NB4 (cell line): ENCODE measurements at regions not wholly inside any gene's neighbourhood (a gene's known extent, or its start where the extent isn't known, plus 50 kb on each side); places are given as distances from the start of the nearest gene placed in this dataset.

Experiments used
- MYC ChIP-seq: IDR thresholded peaks from 2 replicates; pipeline ENCODE4 v1.6.1; 2011; ENCODE audit warnings: low read depth, low read length
- POLR2A ChIP-seq: IDR thresholded peaks from 2 replicates; pipeline ENCODE4 v1.6.1; 2011; ENCODE audit warnings: mild to moderate bottlenecking; ENCODE audit not compliant: insufficient read length; ENCODE audit errors: extremely low read depth
- TF ChIP-seq, protein P1 (sequence below): IDR thresholded peaks from one replicate; pipeline ENCODE4 v1.5.1; 2012; ENCODE audit warnings: low read depth, low read length
- TF ChIP-seq, protein P2 (sequence below): IDR thresholded peaks from 2 replicates; pipeline ENCODE4 v1.6.1; 2011; ENCODE audit warnings: low read depth, low read length

DNA sequence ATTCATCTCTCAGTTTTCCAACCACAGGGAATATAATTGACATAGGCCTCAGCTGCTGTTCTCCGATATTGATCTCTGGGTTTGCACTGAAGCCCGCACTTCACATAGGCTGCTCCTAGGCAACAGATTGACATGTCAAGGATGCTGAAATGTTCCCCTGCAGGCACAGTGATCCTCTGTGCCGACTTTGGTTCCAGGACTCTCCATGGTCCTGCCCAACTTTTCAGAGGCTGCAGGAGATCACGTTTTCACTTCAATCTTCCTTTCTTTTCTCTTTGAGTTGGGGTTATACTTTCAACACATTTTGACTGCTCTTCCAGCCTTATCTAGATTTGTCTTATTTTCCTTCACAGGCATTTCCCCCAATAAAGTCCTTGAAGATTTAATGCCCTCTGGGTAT is 1361.0 kb downstream of the DSC3 start:
- TF ChIP-seq MYC (no peak), POLR2A (no peak)
- TF ChIP-seq, protein P1, sequence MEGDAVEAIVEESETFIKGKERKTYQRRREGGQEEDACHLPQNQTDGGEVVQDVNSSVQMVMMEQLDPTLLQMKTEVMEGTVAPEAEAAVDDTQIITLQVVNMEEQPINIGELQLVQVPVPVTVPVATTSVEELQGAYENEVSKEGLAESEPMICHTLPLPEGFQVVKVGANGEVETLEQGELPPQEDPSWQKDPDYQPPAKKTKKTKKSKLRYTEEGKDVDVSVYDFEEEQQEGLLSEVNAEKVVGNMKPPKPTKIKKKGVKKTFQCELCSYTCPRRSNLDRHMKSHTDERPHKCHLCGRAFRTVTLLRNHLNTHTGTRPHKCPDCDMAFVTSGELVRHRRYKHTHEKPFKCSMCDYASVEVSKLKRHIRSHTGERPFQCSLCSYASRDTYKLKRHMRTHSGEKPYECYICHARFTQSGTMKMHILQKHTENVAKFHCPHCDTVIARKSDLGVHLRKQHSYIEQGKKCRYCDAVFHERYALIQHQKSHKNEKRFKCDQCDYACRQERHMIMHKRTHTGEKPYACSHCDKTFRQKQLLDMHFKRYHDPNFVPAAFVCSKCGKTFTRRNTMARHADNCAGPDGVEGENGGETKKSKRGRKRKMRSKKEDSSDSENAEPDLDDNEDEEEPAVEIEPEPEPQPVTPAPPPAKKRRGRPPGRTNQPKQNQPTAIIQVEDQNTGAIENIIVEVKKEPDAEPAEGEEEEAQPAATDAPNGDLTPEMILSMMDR, result no peak
- TF ChIP-seq, protein P2, sequence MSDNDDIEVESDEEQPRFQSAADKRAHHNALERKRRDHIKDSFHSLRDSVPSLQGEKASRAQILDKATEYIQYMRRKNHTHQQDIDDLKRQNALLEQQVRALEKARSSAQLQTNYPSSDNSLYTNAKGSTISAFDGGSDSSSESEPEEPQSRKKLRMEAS, result no peak
